Activated CD8-positive, alpha-beta memory T cell treated with anti-CD3 and anti-CD28 coated beads for 48 hours (primary cell): ENCODE measurements at regions not wholly inside any gene's neighbourhood (a gene's known extent, or its start where the extent isn't known, plus 50 kb on each side); places are given as distances from the start of the nearest gene placed in this dataset.

Source experiments
- DNase-seq, 3 experiments: peaks; one replicate each; pipeline ENCODE4 v3.0.0-alpha.2; 2020; ENCODE audit warnings: low read depth in 2 of 3, low spot score in 2 of 3

DNA sequence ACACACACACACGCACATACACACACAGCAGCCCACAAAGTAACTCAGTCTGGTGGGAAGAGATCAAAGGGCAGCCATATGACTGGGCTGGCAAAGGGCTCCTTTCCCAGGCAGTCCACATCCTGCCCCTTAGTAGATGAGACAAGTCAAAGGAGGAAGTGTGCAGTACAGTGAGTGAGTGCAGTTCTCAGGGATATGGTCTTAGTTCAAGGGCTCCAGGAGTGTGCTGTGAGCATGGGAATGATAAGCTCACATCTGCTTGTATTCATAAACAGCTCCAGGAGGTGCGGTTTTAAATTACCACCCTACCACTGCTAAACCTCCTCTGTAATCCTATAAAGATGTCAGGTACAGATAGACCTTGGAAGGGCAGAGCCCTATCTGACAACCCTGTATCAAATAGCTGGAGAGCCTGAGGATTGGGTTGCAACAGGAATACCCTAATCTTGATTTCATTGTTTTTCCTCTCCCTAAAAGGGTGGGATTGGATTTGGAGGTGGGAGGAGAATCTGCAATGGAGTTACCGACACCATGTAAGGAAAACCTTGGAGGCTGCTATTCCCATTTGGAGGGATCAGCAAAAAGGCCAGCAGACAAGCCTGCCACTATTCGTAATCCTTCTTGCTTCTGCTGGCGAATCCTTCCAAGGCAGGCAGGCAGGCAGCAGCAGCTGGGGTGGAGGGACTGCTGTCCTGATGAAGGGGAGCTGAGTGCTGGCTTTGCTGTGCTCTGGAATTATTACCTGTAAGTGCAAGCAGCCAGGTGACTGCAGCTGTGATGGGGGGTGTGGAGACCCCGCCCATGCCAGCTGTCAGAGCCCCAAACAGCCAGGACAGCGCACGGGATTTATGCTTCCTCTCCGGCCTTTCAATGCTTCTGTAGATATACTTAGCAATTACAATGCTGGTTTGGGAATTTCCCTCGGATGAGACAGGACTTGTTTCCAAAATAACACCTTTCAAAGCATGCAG is 342.7 kb downstream of the PRL start:
- DNase-seq = no peak

GRCh38 chr6:21955053-21955595 is 341.7 kb downstream of the PRL start:
- no peak for DNase-seq

DNA sequence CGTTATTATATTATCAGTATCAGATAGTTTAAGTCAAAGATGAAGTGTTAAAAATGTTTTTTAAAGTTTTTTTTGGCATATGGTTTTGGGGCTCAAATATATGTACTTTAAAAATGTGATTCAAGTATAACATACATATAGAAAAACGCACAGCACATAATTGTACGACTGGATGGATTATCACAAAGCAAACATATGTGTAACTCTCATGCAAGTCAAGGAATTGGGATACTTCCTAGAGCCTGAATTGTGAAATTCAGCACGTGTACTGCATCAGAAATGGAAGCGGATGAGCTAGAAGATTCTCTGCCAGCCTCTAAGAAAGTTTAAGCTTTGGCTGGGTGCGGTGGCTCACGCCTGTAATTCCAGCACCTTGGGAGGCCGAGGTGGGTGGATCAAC is 340.9 kb downstream of the PRL start:
- no peak for DNase-seq

- DNase-seq = no peak
These were observed 338.4 kb downstream of the PRL start for GRCh38 chr6:21958428-21958827.

- no peak for DNase-seq
These were observed 335.6 kb downstream of the PRL start for GRCh38 chr6:21961226-21961625.

DNA sequence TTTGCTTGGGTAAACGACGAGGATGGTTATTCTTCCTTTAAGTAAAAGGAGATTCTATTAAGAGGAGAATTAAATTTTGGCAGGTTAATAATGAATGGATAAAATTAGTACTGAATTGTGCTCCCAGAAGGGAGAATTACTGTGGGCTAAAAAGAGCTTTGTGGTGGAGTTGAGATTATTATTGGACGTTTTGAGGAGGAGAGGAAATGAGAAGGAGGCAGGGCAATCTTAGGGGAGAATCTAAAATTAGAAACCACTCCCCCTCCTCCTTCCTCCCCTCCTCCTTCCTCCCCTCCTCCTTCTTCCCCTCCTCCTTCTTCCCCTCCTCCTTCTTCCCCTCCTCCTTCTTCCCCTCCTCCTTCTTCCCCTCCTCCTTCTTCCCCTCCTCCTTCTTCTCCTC is 331.8 kb downstream of the PRL start:
- DNase-seq = no peak

DNA sequence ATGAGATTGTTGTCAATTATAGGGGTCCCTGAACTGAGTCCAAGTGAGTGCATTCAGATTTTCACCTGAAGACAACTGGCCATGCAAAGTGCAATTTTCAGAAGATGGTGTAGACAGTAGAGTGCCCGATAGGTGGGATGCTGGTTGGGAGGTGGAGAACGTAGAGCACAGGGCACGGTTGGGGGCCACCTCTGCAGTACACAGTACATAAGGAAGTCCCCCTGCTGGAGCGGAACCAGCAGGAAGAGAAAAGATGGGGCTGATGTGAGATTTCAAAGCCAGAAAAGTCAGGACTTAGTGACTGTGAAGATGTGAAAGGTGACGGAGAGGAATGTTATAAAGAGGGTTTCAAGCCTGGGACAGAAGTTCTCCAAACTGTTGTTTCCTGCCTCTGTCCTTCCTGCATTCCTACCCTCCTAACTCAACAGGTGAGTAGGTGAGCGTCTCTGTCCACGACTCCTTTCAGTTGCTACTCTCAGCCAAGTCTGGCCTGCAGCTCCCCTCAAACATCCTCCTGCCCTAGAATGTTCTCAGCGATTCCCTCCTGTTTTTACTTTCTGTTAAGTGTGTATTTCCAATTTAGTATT is 330.8 kb downstream of the PRL start:
- DNase-seq = no peak

DNA sequence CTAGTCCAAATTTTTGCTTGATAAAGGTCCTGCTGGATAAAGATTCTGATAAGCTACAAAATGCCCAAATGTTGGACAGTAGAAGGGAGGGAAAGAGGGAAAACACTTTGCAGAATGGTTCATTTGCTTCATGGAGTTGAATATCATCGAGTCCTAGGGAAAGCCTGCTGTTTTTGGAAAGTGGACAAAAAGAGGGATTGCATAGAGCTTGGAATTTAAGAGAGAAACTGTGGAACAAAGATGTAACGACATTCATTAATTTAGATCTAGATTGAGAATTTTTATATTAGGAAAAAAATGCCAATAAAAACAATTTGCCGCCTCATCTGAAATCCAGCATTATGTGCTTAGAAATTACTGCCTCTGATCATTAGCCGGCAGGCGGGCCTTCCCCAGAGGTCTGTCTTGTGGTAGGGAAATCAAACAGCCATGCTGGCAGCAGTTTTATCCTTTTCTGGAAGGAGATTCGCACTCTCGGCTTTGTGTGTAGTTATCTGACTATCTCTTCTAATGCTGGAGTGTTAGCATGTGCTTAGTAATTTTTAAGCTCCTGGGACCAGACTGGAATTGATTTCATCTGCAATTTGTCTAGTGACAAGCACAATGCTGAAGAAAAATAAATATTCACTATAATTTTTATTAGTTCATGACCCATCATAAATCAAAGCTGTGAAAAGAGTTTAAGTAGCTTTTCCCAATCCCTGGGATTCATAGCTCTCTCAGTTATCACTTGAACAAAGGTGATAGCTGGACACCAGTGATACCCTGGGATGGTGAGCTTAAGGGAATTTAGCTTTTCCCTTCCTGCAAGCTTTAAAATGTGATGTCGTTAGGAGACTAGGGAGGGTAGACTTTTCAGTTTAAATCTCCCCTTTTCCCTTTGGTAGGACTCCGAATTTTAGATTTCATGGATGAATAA is 329.5 kb downstream of the PRL start:
- DNase-seq = no peak

DNA sequence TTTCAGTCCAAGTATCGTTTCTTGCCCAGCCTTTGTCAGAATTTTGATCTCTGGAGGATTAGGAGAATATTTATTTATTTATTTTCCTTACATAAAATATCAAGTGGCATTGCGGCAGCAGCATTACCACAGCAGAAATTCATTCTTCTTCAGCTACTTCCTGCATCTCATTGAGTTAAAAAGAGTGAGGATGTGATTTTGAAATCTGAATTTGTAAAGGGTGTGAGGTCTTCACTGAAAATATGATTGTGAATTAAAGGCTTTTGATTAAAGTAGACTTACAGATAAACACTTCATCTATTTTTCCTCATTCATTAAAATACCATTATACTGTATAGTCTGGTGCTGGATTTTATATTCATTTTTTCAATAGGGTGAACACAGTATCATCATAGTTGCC is 328.4 kb downstream of the PRL start:
- no peak for DNase-seq

DNA sequence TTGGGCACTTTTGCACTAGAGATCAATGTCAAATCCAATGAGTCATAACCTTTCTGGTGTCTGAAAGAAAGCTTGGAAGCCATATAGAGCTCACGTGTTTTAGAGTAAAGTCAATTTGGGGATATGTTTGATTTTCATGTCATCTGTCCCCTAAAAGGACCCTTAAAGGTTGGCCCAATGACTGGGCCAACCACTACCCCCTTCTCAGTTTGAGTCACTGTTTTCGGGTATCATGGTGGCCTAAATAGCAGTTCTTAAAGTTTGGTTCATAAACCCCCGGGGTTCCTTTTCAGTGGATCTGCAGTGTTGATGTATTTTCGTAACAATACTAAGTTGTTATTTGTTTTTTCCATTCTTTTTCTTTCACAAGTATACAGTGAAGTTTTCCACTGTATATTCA is 327.6 kb downstream of the PRL start:
- DNase-seq = no peak

DNA sequence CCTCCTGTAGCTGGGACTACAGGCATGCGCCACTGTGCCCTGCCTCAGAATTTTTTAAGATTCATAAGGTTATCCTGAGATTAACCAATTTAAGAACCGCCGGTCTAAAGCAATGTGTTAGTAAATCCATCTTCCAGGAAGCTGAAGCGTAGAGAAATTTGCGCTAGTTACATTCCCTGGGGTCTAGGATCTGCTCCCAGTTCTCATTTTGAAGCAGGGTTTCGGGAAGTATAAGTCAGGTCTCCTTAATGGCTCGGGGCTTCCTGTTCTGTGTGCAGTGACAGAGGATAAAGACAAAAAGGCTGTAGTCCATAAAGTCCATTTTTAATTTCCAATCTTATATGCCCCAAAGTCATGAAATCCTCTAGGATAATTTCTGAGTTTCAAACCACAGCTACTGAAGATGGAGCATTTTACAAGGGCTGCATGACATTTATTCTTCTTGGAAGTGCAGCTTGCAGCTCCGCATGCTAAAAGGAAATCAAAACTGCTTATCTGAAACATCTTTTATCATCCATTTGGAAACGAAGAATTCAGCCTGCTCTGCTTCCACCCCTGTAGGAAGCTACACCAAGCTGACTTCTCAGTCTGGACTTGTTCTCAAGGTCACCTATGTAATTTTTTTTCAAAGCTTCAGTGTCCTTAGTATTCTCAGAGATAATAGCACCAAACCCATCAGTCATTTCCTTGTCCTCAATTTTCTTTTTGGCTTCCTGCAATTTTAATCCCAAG is 326.1 kb downstream of the PRL start:
- no peak for DNase-seq

DNA sequence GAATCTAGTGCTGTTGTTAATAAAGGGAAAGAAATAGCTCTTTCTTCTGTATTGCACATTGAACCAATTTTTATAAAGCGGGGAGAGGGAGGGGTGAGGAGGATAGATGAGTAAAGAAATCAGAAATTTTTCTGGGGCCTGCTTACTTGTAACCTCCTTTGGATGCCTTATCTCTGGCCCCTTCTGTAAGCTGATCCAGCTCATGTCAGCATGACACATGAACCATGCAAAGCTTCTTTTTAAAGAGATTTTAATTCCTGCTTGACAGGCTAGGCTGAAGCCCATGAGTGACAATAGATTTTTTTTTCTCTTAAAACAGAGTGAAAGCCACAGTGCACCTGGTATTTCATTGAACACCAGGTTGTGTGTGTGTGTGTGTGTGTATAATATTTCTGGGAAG is 325.3 kb downstream of the PRL start:
- DNase-seq = no peak

GRCh38 chr6:21972516-21972915 is 324.3 kb downstream of the PRL start:
- DNase-seq = no peak

- no peak for DNase-seq
These were observed 319.5 kb downstream of the PRL start for GRCh38 chr6:21977346-21977745.

DNA sequence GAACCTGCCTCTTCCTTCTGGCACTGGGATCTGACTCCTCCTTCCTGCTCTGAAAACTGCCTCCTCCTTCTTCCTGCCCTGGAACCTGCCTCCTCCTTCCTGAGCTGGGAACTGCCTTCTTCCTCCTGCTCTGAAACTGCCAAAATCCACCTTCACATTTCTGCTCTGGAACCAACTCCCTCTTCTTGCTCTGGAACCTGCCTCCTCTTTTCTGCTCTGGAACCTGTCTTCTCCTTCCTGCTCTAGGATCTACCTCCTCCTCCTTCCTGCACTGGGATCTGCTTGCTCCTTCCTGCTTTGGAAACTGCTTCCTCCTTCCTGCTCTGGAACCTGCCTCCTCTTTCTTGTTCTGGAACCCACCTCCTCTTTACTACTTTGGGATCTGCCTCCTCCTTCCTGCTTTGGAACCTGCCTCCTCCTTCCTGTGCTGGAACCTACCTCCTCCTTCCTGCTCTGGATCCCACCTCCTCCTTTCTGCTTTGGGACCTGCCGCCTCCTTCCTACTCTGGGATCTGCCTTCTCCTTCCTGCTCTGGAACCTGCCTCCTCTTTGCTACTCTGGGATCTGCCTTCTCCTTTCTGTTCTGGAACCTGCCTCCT is 315.5 kb downstream of the PRL start:
- no peak for DNase-seq

- no peak for DNase-seq
These were observed 312.7 kb downstream of the PRL start for GRCh38 chr6:21984135-21984534.

DNA sequence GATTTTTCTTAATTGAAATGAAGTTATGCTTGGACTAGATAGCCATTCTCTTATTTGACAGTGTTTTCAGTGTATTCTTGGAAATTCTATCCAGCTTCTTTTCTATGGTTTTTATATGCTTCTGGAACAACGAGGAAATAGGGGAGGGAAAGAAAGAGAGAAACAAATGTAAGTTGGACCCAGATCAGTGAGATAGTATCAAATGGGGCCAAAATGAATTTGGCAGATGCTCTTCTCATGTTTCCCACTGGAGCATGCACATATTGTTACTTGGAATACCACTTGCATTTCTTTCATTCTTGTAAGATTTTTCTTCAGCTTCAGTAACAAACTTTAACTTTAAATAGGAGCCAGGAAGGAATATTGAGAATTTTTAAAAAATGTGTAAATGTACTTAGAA is 312.3 kb downstream of the PRL start:
- DNase-seq = no peak

DNA sequence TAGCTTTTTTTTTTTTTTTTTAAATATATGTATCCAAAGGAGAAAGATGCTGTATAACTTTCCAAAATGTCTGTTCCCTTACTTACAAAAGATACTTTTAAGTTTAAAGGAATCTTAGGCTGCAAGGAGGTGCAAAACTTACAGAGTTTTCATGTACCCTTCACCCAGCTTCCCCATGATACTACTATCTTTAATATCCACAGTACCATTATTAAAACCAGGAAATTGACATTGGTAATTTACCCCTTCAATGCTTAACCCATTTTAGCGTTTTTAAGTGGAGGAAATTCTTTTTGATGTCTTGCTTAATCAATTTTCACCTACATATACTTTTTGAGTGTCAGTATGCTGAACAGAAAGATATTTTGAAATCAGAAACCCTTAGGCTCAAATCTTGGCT is 310.9 kb downstream of the PRL start:
- DNase-seq = no peak

GRCh38 chr6:21986703-21987102 is 310.1 kb downstream of the PRL start:
- DNase-seq = no peak

DNA sequence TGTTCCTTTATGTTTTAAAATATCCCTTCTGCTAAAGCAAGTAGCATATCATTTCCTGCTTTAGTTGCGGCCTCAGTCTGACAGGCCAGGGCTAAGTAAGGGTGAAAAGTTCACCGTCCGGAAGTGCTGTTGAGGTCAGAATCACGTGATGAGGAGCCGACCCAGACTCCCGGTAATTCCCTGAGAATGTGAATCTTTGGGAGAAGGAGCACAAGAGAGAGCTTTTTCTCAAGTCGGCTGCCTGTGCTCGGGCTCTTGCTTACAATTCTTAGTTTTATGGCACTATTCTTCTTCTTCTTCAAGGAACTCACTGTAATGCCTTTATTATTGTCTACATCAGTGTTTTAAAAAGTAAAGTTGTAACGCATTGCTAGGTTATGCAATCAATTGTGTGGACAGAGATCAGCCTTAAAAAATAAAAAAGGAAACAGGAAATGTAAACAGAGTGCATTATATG is 309.3 kb downstream of the PRL start:
- DNase-seq = no peak
